ENCODE measurements at regions not wholly inside any gene's neighbourhood (a gene's known extent, or its start where the extent isn't known, plus 50 kb on each side); places are given as distances from the start of the nearest gene placed in this dataset.

- H3K27ac ChIP-seq (ENCODE audit: low read depth in 2 of 2, low read length in 2 of 2), result no peak overlapping the region
- intact Hi-C loops (cut with DNase I), result no loop called here
- no peak for FAIRE-seq
Measured at GRCh38 chr2:40033781-40034180, 254.7 kb upstream of the THUMPD2 start.

GRCh38 chr2:40032650-40033319 is 253.7 kb upstream of the THUMPD2 start:
- H3K27me3 ChIP-seq (ENCODE audit: control insufficient read depth, insufficient read depth, low read length), result no peaks in the 10 kb centered on the region
- H3K27ac ChIP-seq (ENCODE audit: low read depth in 2 of 2, low read length in 2 of 2), result no peak overlapping the region
- H3K4me3 ChIP-seq (ENCODE audit: low read length in 3 of 3), result no peak overlapping the region
- TF ChIP-seq CTCF (IDR thresholded peaks at IDR 0.05; ENCODE audit: borderline replicate concordance, extremely low read depth, insufficient read depth), result no peak
- intact Hi-C loops (cut with DNase I), result no loop called here
- no peaks in the 10 kb centered on the region for H3K4me1 ChIP-seq (ENCODE audit: control insufficient read depth in 2 of 3, insufficient read depth in 2 of 3, low read depth in 1 of 3, low read length in 3 of 3)
- FAIRE-seq (no peak), DNase-seq (no peak)
- no peaks in the 10 kb centered on the region for H3K36me3 ChIP-seq (ENCODE audit: control insufficient read depth in 2 of 3, insufficient read depth in 3 of 3, low read length in 3 of 3)
- H3K9me3 ChIP-seq (ENCODE audit: control insufficient read depth in 2 of 3, insufficient read depth in 1 of 3, low read length in 3 of 3), result peaks cover 0 to 6% (median 0%) of the 10 kb centered on the region in 3 donors
- no peak overlapping the region for H3K9ac ChIP-seq (ENCODE audit: low read length in 3 of 3)

More at GRCh38 chr2:40033781-40034180, 254.7 kb upstream of the THUMPD2 start:
- Histone ChIP-seq H3K4me1 (ENCODE audit: control insufficient read depth in 2 of 3, insufficient read depth in 2 of 3, low read depth in 1 of 3, low read length in 3 of 3) (no peaks in the 10 kb centered on the region), H3K27me3 (ENCODE audit: control insufficient read depth, insufficient read depth, low read length) (no peaks in the 10 kb centered on the region), H3K4me3 (ENCODE audit: low read length in 3 of 3) (no peak overlapping the region), H3K9ac (ENCODE audit: low read length in 3 of 3) (no peak overlapping the region), H3K36me3 (ENCODE audit: control insufficient read depth in 2 of 3, insufficient read depth in 3 of 3, low read length in 3 of 3) (no peaks in the 10 kb centered on the region), H3K9me3 (ENCODE audit: control insufficient read depth in 2 of 3, insufficient read depth in 1 of 3, low read length in 3 of 3) (peaks cover 0 to 6% (median 0%) of the 10 kb centered on the region in 3 donors)
- no peak for TF ChIP-seq CTCF (IDR thresholded peaks at IDR 0.05; ENCODE audit: borderline replicate concordance, extremely low read depth, insufficient read depth)
- no peak for DNase-seq

- Histone ChIP-seq H3K27ac (ENCODE audit: low read depth in 2 of 2, low read length in 2 of 2) (no peak overlapping the region), H3K36me3 (ENCODE audit: control insufficient read depth in 2 of 3, insufficient read depth in 3 of 3, low read length in 3 of 3) (no peaks in the 10 kb centered on the region), H3K27me3 (ENCODE audit: control insufficient read depth, insufficient read depth, low read length) (no peaks in the 10 kb centered on the region), H3K9ac (ENCODE audit: low read length in 3 of 3) (no peak overlapping the region), H3K4me1 (ENCODE audit: control insufficient read depth in 2 of 3, insufficient read depth in 2 of 3, low read depth in 1 of 3, low read length in 3 of 3) (no peaks in the 10 kb centered on the region), H3K4me3 (ENCODE audit: low read length in 3 of 3) (no peak overlapping the region), H3K9me3 (ENCODE audit: control insufficient read depth in 2 of 3, insufficient read depth in 1 of 3, low read length in 3 of 3) (peaks cover 0 to 6% (median 0%) of the 10 kb centered on the region in 3 donors)
- intact Hi-C loops (cut with DNase I), result no loop called here
- no peak for DNase-seq
- no peak for FAIRE-seq
- TF ChIP-seq CTCF (IDR thresholded peaks at IDR 0.05; ENCODE audit: borderline replicate concordance, extremely low read depth, insufficient read depth), result no peak
Measured at GRCh38 chr2:40030456-40030975, 251.5 kb upstream of the THUMPD2 start.
